GM12878 (cell line): ENCODE measurements at regions not wholly inside any gene's neighbourhood (a gene's known extent, or its start where the extent isn't known, plus 50 kb on each side); places are given as distances from the start of the nearest gene placed in this dataset.

Experiments used
- ATAC-seq: fragments of 200-7000 bp; cut with Tn5 transposase; 3 replicates; pipeline ENCODE4 v1.9.1; 2020; ENCODE audit warnings: mild to moderate bottlenecking, moderate library complexity
- BruUV-seq: library from RNA; stranded (reverse); fragments of 400-500 nt; replicated peaks from 2 replicates; lab custom pipeline; 2021; lab: Mats Ljungman, UMichigan
- CTCF ChIA-PET: fragments of 300-600 bp; sonication (Branson Sonifier 250); formaldehyde crosslinking; extraction: SDS; loops from one replicate; lab custom pipeline; 2021; ENCODE audit warnings: inconsistent platforms; lab: Yijun Ruan, JAX
- POLR2A ChIA-PET: fragments of 350-600 bp; formaldehyde crosslinking; extraction: SDS; loops from one replicate; lab custom pipeline; 2021; ENCODE audit warnings: inconsistent platforms; lab: Charles Lee
- RAD21 ChIA-PET: fragments of 300-600 bp; sonication (Branson Sonifier 250); formaldehyde crosslinking; loops from one replicate; lab custom pipeline; 2023; ENCODE audit warnings: antibody characterized with exemption; ENCODE audit not compliant: unreplicated experiment; lab: Charles Lee
- SMC1A ChIA-PET: fragments of 300-600 bp; sonication (Branson Sonifier 250); formaldehyde crosslinking; loops from one replicate; lab custom pipeline; 2023; ENCODE audit not compliant: unreplicated experiment, uncharacterized antibody; lab: Charles Lee
- DNase-seq: peaks from one replicate; pipeline ENCODE4 v3.0.0-alpha.2; 2011; ENCODE audit warnings: low read depth, low spot score
- FAIRE-seq: peaks from 3 replicates; lab custom pipeline; 2011; peaks lifted over from hg19 to GRCh38; lab: Jason Lieb, UNC
- H2AFZ ChIP-seq: 2 replicates; pipeline ENCODE4 v1.6.0; 2011; ENCODE audit warnings: low read depth, low read length, control low read depth; ENCODE audit not compliant: control insufficient read depth
- H3K27ac ChIP-seq: 2 replicates; pipeline ENCODE4 v1.5.1; 2011; ENCODE audit warnings: control low read depth; ENCODE audit not compliant: control insufficient read depth, insufficient read depth
- H3K27me3 ChIP-seq, 2 experiments: replicated peaks in 1 of 2; 2 replicates each; pipeline versions ENCODE4 v1.6.0 to v1.6.1; 2011; ENCODE audit warnings: low read length in 1 of 2; ENCODE audit not compliant: control insufficient read depth in 2 of 2, insufficient read depth in 2 of 2
- H3K36me3 ChIP-seq, 2 experiments: 2 replicates each; pipeline ENCODE4 v1.5.1; 2011; ENCODE audit warnings: low read length in 1 of 2; ENCODE audit not compliant: control insufficient read depth in 2 of 2, insufficient read depth in 2 of 2
- H3K4me1 ChIP-seq: 2 replicates; pipeline ENCODE4 v1.6.1; 2011; ENCODE audit warnings: mild to moderate bottlenecking, low read length, moderate library complexity, mixed read lengths; ENCODE audit not compliant: control insufficient read depth, insufficient read depth
- H3K4me2 ChIP-seq: 2 replicates; pipeline ENCODE4 v1.6.0; 2011; ENCODE audit warnings: control low read depth; ENCODE audit not compliant: control insufficient read depth, insufficient read depth
- H3K4me3 ChIP-seq: fragments of 200-600 bp; sonication (generic); 2 replicates; pipeline ENCODE4 v1.5.1; 2016
- H3K79me2 ChIP-seq: 2 replicates; pipeline ENCODE4 v1.6.0; 2011; ENCODE audit warnings: low read length; ENCODE audit not compliant: control insufficient read depth, insufficient read depth
- H3K9ac ChIP-seq: 2 replicates; pipeline ENCODE4 v1.8.0; 2011; ENCODE audit warnings: low read length, control low read depth, mixed read lengths; ENCODE audit not compliant: control insufficient read depth, insufficient read depth
- H3K9me3 ChIP-seq: replicated peaks from 3 replicates; pipeline ENCODE4 v1.5.1; 2011; ENCODE audit warnings: mild to moderate bottlenecking, low read length; ENCODE audit not compliant: control insufficient read depth, insufficient read depth
- H4K20me1 ChIP-seq: 2 replicates; pipeline ENCODE4 v1.6.0; 2011; ENCODE audit not compliant: control insufficient read depth, insufficient read depth
- BACH1 ChIP-seq: fragments of 450-650 bp; IDR thresholded peaks from 2 replicates; pipeline ENCODE4 v1.6.1; 2017; ENCODE audit warnings: mild to moderate bottlenecking, borderline replicate concordance
- BHLHE40 ChIP-seq, 2 experiments: fragments of 450-650 bp in 1 of 2; IDR thresholded peaks; 2 replicates each; pipeline ENCODE4 v1.6.1; 2011 to 2017; ENCODE audit warnings: low read depth in 2 of 2, borderline replicate concordance in 1 of 2, improper control_type of control experiment in 1 of 2, low read length in 1 of 2, mild to moderate bottlenecking in 1 of 2
- BRCA1 ChIP-seq: IDR thresholded peaks from 2 replicates; pipeline ENCODE4 v1.6.1; 2011; ENCODE audit warnings: low read depth, low read length, improper control_type of control experiment
- CREM ChIP-seq: IDR thresholded peaks from 2 replicates; pipeline ENCODE4 v1.6.1; 2014; ENCODE audit warnings: antibody characterized with exemption, low read depth
- E2F4 ChIP-seq: IDR thresholded peaks from 2 replicates; pipeline ENCODE4 v1.6.1; 2012; ENCODE audit warnings: low read depth, low read length, improper control_type of control experiment
- ETV6 ChIP-seq, 2 experiments: fragments of 450-650 bp in 1 of 2; IDR thresholded peaks in 1 of 2; conservative IDR thresholded peaks in 1 of 2; 2 replicates each; pipeline ENCODE4 v1.6.1; 2014; ENCODE audit warnings: antibody characterized with exemption in 1 of 2, borderline replicate concordance in 1 of 2, low read depth in 1 of 2, mild to moderate bottlenecking in 1 of 2, moderate library complexity in 1 of 2
- FOXM1 ChIP-seq: IDR thresholded peaks from 2 replicates; pipeline ENCODE4 v1.6.1; 2012; ENCODE audit warnings: low read depth, mild to moderate bottlenecking, inconsistent platforms, low read length, moderate library complexity
- GATAD2B ChIP-seq: fragments of 450-650 bp; conservative IDR thresholded peaks from 2 replicates; pipeline ENCODE4 v1.6.1; 2017; ENCODE audit warnings: low read depth, mild to moderate bottlenecking, moderate library complexity
- HCFC1 ChIP-seq: fragments of 150-350 bp; IDR thresholded peaks from 2 replicates; pipeline ENCODE4 v1.6.1; 2014; ENCODE audit warnings: low read length
- HDAC2 ChIP-seq: fragments of 200-600 bp; sonication (generic); IDR thresholded peaks from 2 replicates; pipeline ENCODE4 v1.6.1; 2017
- HDGF ChIP-seq: fragments of 450-650 bp; IDR thresholded peaks from 2 replicates; pipeline ENCODE4 v1.6.1; 2016; ENCODE audit warnings: antibody characterized with exemption
- MXI1 ChIP-seq: fragments of 150-350 bp; IDR thresholded peaks from 2 replicates; pipeline ENCODE4 v1.6.1; 2011; ENCODE audit warnings: low read depth, mild to moderate bottlenecking, inconsistent platforms, low read length, improper control_type of control experiment
- POLR2AphosphoS5 ChIP-seq: IDR thresholded peaks from 2 replicates; pipeline ENCODE4 v1.6.1; 2011; ENCODE audit warnings: mild to moderate bottlenecking, low read length, inconsistent platforms
- RELA ChIP-seq: fragments of 450-650 bp; IDR thresholded peaks from 2 replicates; pipeline ENCODE4 v1.8.0; 2014; ENCODE audit warnings: borderline replicate concordance; ENCODE audit not compliant: partially characterized antibody
- SMARCA5 ChIP-seq: fragments of 450-650 bp; IDR thresholded peaks from 2 replicates; pipeline ENCODE4 v1.6.1; 2017; ENCODE audit warnings: mild to moderate bottlenecking
- SMC3 ChIP-seq: IDR thresholded peaks from 2 replicates; pipeline ENCODE4 v1.6.1; 2011; ENCODE audit warnings: low read length, improper control_type of control experiment, borderline replicate concordance
- SRF ChIP-seq, 2 experiments: IDR thresholded peaks; 2 replicates each; pipeline ENCODE4 v1.6.1; 2011; ENCODE audit warnings: low read depth in 2 of 2, low read length in 2 of 2, mild to moderate bottlenecking in 1 of 2, moderate library complexity in 1 of 2
- SUZ12 ChIP-seq: fragments of 200-600 bp; sonication (generic); IDR thresholded peaks from one replicate; pipeline ENCODE4 v1.6.1; 2018; ENCODE audit warnings: antibody characterized with exemption, mild to moderate bottlenecking; ENCODE audit not compliant: unreplicated experiment
- TCF12 ChIP-seq: IDR thresholded peaks from 2 replicates; pipeline ENCODE4 v1.6.1; 2011; ENCODE audit warnings: low read depth, mild to moderate bottlenecking, low read length
- TCF3 ChIP-seq: IDR thresholded peaks from 2 replicates; pipeline ENCODE4 v1.6.1; 2012; ENCODE audit warnings: low read depth, mild to moderate bottlenecking, low read length, borderline replicate concordance; ENCODE audit not compliant: insufficient read depth
- WRNIP1 ChIP-seq: IDR thresholded peaks from 2 replicates; pipeline ENCODE4 v1.6.1; 2011; ENCODE audit warnings: low read depth, low read length, improper control_type of control experiment, borderline replicate concordance
- YBX1 ChIP-seq: fragments of 450-650 bp; IDR thresholded peaks from 2 replicates; pipeline ENCODE4 v1.6.1; 2016; ENCODE audit warnings: antibody characterized with exemption
- WGBS: methylation state at CpG from one replicate; pipeline ENCODE4 v1.1.6; 2016; ENCODE audit warnings: low lambda C conversion rate; ENCODE audit not compliant: insufficient replicate concordance, insufficient coverage; ENCODE audit errors: missing lambda C conversion rate; 5-methylcytosine and 5-hydroxymethylcytosine counted together
- in situ Hi-C: fragments of 300-500 bp; cut with MboI; formaldehyde crosslinking; loops from 9 replicates; pipeline ENCODE4 v1.14.3; 2018; ENCODE audit warnings: mixed read lengths
- intact Hi-C: fragments of 100-400 bp; cut with micrococcal nuclease; formaldehyde crosslinking; loops from one replicate; pipeline ENCODE4 v1.14.2; 2022; ENCODE audit not compliant: unreplicated experiment

GRCh38 chr7:51789489-51789888 is 472.9 kb upstream of the COBL start:
- Histone ChIP-seq H3K4me1 (no peaks in the 10 kb centered on the region), H3K4me2 (no peak overlapping the region), H3K4me3 (no peak overlapping the region), H3K79me2 (no peaks in the 10 kb centered on the region), H2AFZ (no peak overlapping the region), H4K20me1 (no peaks in the 10 kb centered on the region), H3K36me3 (no peaks in the 10 kb centered on the region), H3K27me3 (no peaks in the 10 kb centered on the region), H3K9me3 (no peaks in the 10 kb centered on the region), H3K27ac (no peak overlapping the region), H3K9ac (no peak overlapping the region)
- in situ Hi-C loops: no loop called here
- ChIA-PET POLR2A (no interaction called here), RAD21 (no interaction called here), CTCF (interaction anchor here (1.5 kb wide), 1 partner anchor 14 kb away, joined by 3 read pairs; no protein-coding TSS in a partner anchor), SMC1A (no interaction called here)
- FAIRE-seq: no peak
- intact Hi-C loops: no loop called here
- ATAC-seq: no peak
- no peak for DNase-seq
- BruUV-seq: no TSS peak
- TF ChIP-seq SUZ12 (no peak), HDAC2 (no peak), RELA (no peak), SMARCA5 (no peak), MXI1 (no peak), BACH1 (no peak)

- intact Hi-C loops: no loop called here
- Histone ChIP-seq H3K9ac (no peak overlapping the region), H3K4me1 (no peaks in the 10 kb centered on the region), H4K20me1 (no peaks in the 10 kb centered on the region), H3K9me3 (no peaks in the 10 kb centered on the region), H3K36me3 (no peaks in the 10 kb centered on the region), H3K27ac (no peak overlapping the region), H3K27me3 (no peaks in the 10 kb centered on the region), H3K4me3 (no peak overlapping the region), H3K79me2 (no peaks in the 10 kb centered on the region), H3K4me2 (no peak overlapping the region), H2AFZ (no peak overlapping the region)
- POLR2A ChIA-PET: no interaction called here
- FAIRE-seq (no peak), ATAC-seq (no peak), DNase-seq (no peak)
- CTCF ChIA-PET: no interaction called here
- RAD21 ChIA-PET: no interaction called here
- 78% methylated on average over 1 of the region's 1 CpG for whole genome bisulfite sequencing
- in situ Hi-C loops: no loop called here
- no TSS peak for BruUV-seq
- SMC1A ChIA-PET: no interaction called here
- TF ChIP-seq HDGF (no peak), POLR2AphosphoS5 (no peak), FOXM1 (no peak), GATAD2B (no peak), SMC3 (no peak), ETV6 (conservative IDR thresholded peaks at IDR 0.05 in 1 of 2, IDR thresholded peaks at IDR 0.05 in 1 of 2; ENCODE audit: borderline replicate concordance in 1 of 2, low read depth in 1 of 2) (no peak), SRF (IDR thresholded peaks at IDR 0.05; ENCODE audit: low read depth in 2 of 2, low read length in 2 of 2) (no peak), E2F4 (no peak), BHLHE40 (IDR thresholded peaks at IDR 0.05; ENCODE audit: borderline replicate concordance in 1 of 2, low read depth in 2 of 2, low read length in 1 of 2) (no peak), BRCA1 (no peak), TCF3 (no peak), HCFC1 (no peak), YBX1 (no peak), CREM (no peak), TCF12 (no peak), WRNIP1 (no peak)
Measured at GRCh38 chr7:51786284-51786683, 469.7 kb upstream of the COBL start.
